ENCODE measurements at regions not wholly inside any gene's neighbourhood (a gene's known extent, or its start where the extent isn't known, plus 50 kb on each side); places are given as distances from the start of the nearest gene placed in this dataset.

DNA sequence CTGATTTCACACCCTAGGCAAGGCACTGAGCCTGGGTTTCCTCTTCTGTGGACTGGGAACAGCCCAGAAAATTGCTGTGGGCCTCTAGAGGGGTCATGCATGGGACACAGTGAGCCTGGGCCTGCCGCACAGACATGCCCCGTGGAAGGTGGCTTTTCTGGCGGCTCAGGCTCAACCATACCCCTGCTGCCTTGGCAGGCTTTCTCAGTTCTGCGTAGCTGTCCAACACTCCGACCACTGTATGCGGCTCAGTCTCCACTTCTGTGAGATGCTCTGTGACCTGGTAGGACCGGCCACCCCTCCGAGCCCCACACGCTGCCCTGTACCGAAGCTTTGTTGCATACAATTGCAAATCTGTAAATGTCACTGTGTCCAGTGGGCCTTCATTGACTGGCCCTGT, 126.3 kb downstream of the UQCRFS1 start:
- no peak for ATAC-seq
- intact Hi-C loops (cut with DNase I), result no loop called here
- Histone ChIP-seq H3K4me3 (no peak overlapping the region), H3K27ac (no peak overlapping the region), H3K4me1 (peaks cover 7% of the 10 kb centered on the region), H3K36me3 (replicated peaks in 1 of 2; ENCODE audit: insufficient read depth in 1 of 2, low read depth in 2 of 2) (no peaks in the 10 kb centered on the region), H3K27me3 (no peaks in the 10 kb centered on the region), H3K9me3 (no peaks in the 10 kb centered on the region)
- no peak for DNase-seq
- TF ChIP-seq POLR2A (IDR thresholded peaks at IDR 0.05), result no peak
- TF ChIP-seq, protein P1, sequence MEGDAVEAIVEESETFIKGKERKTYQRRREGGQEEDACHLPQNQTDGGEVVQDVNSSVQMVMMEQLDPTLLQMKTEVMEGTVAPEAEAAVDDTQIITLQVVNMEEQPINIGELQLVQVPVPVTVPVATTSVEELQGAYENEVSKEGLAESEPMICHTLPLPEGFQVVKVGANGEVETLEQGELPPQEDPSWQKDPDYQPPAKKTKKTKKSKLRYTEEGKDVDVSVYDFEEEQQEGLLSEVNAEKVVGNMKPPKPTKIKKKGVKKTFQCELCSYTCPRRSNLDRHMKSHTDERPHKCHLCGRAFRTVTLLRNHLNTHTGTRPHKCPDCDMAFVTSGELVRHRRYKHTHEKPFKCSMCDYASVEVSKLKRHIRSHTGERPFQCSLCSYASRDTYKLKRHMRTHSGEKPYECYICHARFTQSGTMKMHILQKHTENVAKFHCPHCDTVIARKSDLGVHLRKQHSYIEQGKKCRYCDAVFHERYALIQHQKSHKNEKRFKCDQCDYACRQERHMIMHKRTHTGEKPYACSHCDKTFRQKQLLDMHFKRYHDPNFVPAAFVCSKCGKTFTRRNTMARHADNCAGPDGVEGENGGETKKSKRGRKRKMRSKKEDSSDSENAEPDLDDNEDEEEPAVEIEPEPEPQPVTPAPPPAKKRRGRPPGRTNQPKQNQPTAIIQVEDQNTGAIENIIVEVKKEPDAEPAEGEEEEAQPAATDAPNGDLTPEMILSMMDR (IDR thresholded peaks at IDR 0.05), result no peak
- WGBS, 2 donors, result 91 to 93% methylated on average over 10 of the region's 10 CpGs

DNA sequence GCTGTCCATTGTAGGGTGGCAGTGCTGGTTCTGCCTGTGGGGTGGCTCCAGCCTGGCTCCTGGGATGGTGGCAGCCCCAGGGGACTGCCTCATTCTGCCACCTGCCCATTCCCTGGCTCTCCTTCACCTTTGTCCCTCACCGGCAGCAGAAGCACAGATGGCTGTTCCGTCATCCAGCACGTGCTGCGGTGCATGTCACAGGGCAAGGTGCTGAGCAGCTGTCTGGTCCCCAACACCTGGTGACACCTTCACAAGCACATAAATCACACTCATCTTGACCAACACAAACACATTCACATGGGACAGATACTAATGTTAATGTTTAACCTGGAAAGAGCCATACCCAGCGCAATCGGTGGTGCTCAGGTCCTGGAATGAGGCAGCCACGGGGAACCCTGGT, 126.8 kb downstream of the UQCRFS1 start:
- DNase-seq, result peak in 3 of 4 donors; percentile 39 to 55 (median 49)
- H3K9me3 ChIP-seq, result no peaks in the 10 kb centered on the region
- H3K4me3 ChIP-seq, result no peak overlapping the region
- H3K27ac ChIP-seq, result no peak overlapping the region
- intact Hi-C loops (cut with DNase I), result no loop called here
- H3K27me3 ChIP-seq, result no peaks in the 10 kb centered on the region
- TF ChIP-seq, protein P1 (IDR thresholded peaks at IDR 0.05), result no peak
- TF ChIP-seq POLR2A (IDR thresholded peaks at IDR 0.05), result no peak
- 16 to 31% methylated on average over 7 of the region's 7 CpGs for WGBS, 2 donors
- H3K4me1 ChIP-seq, result peaks cover 7% of the 10 kb centered on the region
- ATAC-seq, result peak; percentile 15
- H3K36me3 ChIP-seq (replicated peaks in 1 of 2; ENCODE audit: insufficient read depth in 1 of 2, low read depth in 2 of 2), result no peaks in the 10 kb centered on the region

DNA sequence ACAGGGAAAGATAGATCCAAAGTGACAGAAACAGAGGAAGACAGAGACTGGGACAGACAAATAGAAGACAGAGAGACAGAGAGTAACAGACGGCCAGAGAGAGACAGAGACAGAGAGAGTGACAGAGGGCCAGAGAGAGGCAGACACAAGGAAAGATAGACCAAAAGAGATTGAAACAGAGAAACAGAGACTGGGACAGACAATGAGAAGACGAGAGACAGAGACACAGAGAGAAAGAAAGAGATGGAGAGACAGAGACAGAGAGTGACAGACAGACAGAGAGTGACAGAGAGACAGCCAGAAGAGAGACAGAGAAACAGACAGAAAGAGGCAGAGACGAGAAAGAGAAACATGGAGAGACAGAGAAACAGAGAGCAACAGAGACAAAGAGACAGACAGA, 127.3 kb downstream of the UQCRFS1 start:
- ATAC-seq, result no peak
- Histone ChIP-seq H3K27ac (no peak overlapping the region), H3K27me3 (no peaks in the 10 kb centered on the region), H3K4me1 (peaks cover 7% of the 10 kb centered on the region), H3K9me3 (no peaks in the 10 kb centered on the region), H3K4me3 (no peak overlapping the region), H3K36me3 (replicated peaks in 1 of 2; ENCODE audit: insufficient read depth in 1 of 2, low read depth in 2 of 2) (no peaks in the 10 kb centered on the region)
- WGBS, 2 donors, result 66% methylated on average over 3 of the region's 3 CpGs
- no peak for TF ChIP-seq POLR2A (IDR thresholded peaks at IDR 0.05)
- TF ChIP-seq, protein P1 (IDR thresholded peaks at IDR 0.05), result no peak
- intact Hi-C loops (cut with DNase I), result no loop called here
- DNase-seq, result no peak

DNA sequence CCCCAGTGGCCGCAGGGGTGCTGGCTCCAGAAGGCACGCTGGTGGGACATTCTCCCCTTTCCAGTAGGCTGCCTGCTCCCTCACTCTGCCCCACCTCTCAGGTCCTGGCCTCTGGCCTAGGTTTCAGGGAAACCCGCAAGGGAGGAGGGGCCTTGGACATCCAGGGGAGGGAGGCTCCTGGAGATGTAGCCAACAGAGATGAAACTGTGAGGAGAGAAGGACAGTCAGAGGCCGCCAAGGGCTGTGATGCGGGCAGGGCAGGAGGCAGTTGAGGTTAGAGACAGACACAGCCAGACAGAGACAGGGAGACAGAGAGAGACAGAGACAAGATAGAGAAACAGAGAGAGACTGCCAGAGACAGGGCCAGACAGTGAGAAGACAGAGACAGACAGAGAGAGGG, 127.7 kb downstream of the UQCRFS1 start:
- H3K4me1 ChIP-seq, result peaks cover 7% of the 10 kb centered on the region
- TF ChIP-seq, protein P1 (IDR thresholded peaks at IDR 0.05), result no peak
- no peak for TF ChIP-seq POLR2A (IDR thresholded peaks at IDR 0.05)
- no peak overlapping the region for H3K27ac ChIP-seq
- H3K36me3 ChIP-seq (replicated peaks in 1 of 2; ENCODE audit: insufficient read depth in 1 of 2, low read depth in 2 of 2), result no peaks in the 10 kb centered on the region
- WGBS, 2 donors, result 78 to 86% methylated on average over 4 to 5 of the region's 5 CpGs
- intact Hi-C loops (cut with DNase I), result no loop called here
- no peaks in the 10 kb centered on the region for H3K27me3 ChIP-seq
- no peak overlapping the region for H3K4me3 ChIP-seq
- ATAC-seq (no peak), DNase-seq (no peak)
- no peaks in the 10 kb centered on the region for H3K9me3 ChIP-seq

DNA sequence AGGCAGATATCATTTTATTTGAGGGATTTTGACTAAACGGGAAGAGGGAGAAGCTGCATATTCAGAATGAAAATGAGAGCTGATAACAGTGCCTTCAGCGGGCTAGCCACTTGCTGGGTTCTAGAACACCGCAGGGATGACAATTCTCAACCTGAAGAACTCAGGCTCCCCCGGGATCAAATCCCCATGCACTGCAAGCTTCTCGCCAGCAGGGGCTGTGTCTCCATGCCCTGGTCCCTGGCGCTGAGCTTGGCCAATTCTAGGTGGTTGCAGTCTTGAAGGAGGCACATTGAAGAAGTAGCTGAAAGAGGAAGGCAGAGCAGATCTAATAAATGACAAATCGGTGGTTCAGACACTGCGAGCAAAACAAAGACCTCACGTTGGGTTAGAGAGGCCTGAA, 128.7 kb downstream of the UQCRFS1 start:
- WGBS, 2 donors, result 70% methylated on average over 9 of the region's 9 CpGs
- TF ChIP-seq, protein P1 (IDR thresholded peaks at IDR 0.05), result no peak
- TF ChIP-seq POLR2A (IDR thresholded peaks at IDR 0.05), result no peak
- Histone ChIP-seq H3K27me3 (no peaks in the 10 kb centered on the region), H3K9me3 (no peaks in the 10 kb centered on the region), H3K36me3 (replicated peaks in 1 of 2; ENCODE audit: insufficient read depth in 1 of 2, low read depth in 2 of 2) (no peaks in the 10 kb centered on the region), H3K27ac (no peak overlapping the region), H3K4me3 (no peak overlapping the region), H3K4me1 (peaks cover 7% of the 10 kb centered on the region)
- intact Hi-C loops (cut with DNase I), result no loop called here
- DNase-seq, result no peak
- no peak for ATAC-seq
